DMS 273 (cell line): ENCODE measurements at regions not wholly inside any gene's neighbourhood (a gene's known extent, or its start where the extent isn't known, plus 50 kb on each side); places are given as distances from the start of the nearest gene placed in this dataset.
"Not testable (repeated sequence)": the region's sequence is repeated elsewhere in the genome, so short reads cannot be mapped to it uniquely, and the experiment has no call there.

ENCODE experiments used
- DNase-seq: peaks from one replicate; lab custom pipeline; 2025; ENCODE audit not compliant: unreplicated experiment; lab: John Stamatoyannopoulos, UW

DNA sequence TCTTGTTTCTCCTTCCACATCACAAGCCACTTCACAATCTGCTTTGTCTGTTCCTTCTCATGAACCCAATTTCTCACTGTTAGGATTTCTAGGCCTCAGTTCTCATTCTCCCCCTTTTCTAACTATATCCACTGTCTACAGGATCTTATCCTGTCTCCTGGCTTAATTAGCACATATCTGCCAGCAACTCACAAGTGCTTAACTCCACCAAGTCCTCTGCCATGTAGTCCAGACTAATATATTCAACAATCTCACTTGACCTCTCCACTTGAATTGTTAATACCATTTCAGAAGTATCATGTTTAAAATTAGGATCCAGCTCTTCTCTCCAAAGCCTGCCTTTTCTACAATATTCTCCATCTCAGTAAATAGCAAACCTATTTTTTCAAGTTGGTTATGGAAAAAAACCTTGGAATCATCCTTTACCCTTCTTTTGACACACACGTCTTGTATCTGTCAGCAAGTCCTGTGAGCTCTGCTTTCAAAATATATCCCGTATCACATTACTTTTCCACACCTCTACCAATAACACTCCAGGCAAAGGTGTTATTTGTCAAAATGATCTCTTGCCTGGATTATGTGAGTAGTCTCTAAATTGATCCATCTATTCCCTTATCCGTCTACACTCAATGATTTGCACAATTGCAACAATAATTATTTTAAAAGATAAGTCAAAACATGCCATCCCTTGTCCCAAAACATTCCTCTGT is 127.2 kb upstream of the SLIT2 start:
- DNase-seq, result no peak

DNA sequence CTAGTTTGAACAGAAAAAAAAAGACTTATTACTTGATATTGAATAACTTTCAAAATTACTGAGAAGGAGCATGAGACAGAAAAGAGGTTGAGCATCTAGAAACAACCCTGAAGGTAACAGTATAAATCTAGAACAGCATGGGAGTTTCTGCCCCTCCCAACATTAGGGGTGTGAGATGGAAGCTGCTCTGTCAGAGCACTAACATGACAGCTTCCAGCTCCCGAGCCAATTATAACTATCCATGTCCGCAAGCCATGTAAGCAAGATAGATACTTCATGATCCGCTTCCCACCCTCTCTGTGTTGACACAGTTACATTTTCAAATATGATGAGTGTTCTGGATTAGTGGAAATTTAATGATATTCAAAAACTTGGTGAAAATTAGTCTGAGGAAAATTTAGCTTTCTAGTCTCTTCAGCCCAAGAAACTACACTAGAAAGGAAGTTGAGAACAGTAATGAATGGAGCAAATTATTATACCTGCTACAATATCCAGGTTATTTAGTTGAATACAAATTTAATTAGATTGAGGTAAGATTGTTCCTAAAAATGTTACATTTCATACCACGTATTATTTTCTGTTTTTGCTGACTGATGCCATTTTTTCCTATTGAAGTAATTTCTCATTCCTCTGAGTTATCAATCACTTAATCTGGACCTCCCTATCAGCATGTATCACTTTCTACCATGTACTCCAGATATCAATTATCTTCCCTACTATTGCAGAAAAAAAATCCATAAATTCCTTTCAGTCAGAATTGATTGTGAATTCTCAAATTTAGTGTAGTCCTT is 129.3 kb upstream of the SLIT2 start:
- no peak for DNase-seq

DNA sequence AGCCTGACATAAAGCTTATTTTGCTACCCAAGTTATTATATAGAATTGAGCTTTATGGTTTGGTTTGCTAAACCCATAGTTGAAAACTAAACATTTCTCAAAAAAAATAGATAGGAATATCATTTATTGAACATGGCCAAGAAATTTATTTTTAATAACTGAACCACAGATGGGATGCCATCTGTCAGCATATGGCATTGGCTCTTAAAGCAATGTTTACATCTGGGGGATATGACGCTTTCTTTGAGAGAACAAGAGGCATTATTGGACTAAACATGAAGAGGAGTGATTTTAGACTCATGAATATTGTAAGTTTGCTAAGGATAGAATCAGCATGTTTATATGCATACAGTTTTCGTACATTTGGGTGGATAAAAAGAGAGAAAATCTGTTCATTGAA is 132.6 kb upstream of the SLIT2 start:
- DNase-seq, result no peak

DNA sequence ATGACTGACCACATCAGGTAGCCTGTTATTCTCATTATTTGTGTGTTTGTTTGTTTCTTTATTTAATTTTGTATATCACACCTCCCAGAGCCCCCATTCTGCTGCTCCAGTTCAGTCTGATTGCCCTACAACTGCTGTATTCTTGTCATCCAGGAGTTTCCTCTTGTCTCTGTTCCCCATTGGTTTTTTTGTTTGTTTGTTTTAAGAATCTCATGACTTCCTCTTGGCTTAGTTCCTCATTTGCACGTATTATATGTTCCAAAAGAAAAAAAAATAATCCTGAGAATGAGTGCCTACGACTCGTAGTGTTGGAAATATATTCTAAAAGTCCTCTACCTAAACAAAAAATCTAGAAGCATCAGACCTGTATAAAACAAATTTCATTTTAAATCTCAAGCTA is 142.3 kb upstream of the SLIT2 start:
- no peak for DNase-seq

DNA sequence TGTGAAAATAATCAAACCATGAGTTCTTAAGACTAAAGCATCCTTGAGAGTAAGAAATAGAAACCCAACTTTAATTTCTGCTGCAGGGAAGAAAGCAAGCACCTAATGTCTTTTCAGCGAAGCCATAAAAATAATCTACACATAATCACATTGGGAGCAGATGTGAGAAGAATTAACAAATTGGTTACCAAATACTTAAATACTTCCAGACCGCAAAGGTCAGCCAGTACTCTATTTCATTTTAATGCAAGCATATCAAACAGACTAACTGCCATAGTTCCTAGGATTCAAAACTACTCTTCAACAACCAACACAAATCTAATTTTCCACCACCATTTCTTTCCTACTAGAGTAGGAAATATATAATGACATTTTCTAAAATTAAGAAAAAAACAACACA is 144.8 kb upstream of the SLIT2 start:
- no peak for DNase-seq

DNA sequence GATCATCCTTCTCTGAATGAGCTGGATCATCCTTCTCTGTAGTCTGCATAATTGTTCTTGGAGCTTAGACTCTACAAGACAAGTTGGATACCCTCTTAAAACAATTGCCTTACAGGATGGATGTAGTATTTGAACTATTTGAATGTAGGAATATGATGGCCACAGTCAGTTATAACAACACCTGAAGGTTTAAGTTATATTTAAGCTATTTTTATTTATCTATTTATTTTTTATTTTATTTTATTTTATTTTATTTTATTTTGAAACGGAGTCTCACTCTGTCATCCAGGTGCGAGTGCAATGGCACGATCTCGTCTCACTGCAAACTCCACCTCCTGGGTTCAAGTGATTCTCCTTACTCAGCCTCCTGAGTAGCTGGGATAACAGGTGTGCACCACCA is 149.9 kb upstream of the SLIT2 start:
- no peak for DNase-seq

DNA sequence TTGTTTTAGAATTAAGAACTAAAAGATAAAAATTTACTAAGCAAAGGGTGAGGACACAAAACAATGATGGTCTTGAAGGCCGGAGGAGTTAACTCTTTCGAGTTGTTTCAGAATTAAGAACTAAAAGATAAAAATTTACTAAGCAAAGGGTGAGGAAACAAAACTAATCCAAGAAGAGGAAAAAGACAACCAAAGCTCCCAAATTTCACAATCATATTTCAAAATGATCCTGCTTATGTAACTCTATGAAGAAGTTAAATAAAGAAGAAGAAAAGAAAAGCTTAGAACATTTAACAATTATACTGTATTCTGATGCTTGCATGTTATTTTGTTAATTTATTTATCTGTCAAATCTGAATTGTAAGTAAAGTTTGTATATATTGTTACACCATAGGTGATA is 154.8 kb upstream of the SLIT2 start:
- no peak for DNase-seq

DNA sequence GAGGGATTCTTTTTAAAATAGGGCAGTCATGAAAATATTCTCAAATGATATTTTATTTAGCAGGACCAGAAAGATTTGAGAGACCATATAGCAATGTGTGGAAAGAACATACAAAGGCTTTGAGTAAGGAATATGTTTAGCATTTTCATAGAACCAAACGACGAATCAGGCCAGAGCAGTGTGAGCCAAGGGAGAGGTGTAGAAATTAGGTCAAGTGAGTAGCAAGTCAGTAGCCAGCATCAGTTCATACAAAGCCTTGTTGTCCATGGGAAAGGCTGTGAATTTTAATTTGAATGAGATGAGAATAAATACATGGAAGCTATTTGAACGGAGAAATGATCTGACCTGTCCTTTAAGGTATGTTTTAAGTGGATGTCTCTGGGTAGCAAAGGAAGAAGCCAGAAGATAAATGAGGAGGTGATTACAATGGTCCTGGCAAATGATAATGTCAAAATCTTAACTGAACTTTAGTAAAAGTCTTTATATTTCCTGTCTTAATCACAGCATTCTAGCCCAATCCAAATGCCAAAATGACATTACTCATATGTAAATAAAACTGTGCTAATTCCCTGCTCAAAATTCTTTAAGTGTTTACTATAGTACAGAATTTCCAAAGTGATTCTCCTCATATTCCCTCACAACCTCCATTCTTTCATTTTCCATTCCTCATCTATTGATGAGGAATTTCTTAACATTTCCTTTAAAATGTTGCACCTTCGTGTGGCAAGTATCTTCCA is 155.7 kb upstream of the SLIT2 start:
- no peak for DNase-seq

DNA sequence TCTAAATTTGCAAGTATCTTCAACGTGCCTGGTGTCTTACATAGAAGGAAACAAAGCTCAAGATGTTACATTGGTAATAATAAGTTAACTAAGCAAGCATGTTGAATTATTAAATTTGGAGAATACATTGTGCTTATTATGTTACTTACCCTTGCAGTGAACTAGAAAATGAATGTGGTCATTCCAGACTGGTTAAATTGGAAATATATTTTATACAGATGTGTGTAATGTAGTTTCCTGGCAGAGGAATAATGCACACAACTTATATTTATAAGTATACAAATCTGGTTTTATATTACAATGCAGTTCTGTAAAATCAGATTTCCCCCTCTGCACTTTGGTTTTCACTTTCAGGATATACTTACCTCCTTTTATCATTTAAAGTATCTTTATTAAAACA is 159.9 kb upstream of the SLIT2 start:
- no peak for DNase-seq

DNA sequence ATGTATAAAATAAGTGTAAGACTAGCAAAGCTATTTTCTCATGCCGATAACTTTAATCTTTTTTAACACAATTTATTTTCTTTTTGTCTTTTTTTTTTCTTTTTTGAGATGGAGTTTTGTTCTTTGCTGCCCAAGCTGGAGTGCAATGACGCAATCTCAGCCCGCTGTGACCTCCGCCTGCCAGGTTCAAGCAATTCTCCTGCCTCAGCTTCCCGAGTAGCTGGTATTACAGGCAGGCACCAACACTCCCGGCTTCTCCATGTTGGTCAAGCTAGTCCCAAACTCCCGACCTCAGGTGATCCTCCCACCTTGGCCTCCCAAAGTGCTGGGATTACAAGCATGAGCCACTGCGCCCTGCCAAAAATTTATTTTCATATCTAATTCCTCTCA is 164.2 kb upstream of the SLIT2 start:
- no peak for DNase-seq

DNA sequence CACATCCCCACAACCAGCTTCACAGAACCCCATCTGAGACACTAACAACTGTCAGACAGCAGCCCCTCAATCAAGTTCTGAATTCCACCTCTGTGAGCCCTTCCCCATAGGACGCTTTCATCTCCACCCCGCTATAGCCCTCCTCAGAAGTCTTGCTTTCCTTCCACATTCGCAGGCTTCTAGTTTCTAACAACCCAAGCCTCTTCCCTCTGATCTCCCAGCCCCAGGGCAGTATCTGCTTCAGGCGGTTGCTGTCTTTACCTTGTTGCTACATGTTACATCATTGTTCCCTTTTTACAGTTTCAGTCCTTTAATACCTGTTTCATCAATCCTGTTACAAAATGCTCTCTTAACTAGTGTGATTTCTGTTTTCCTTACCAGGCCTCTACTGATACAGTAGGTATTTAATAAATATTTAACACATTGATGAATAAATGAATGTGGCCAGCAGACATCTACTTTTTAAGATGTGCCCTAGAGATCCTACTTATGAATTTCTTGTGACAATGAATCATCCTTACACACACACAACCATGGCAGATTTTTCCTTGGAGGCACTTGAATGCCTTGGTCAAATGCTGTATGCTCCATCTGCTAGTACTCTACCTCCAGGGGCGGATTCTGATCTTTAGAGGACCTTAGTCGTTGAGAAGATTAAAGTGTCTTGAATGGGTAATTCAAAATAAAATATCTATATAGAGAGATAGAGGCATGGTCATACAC is 164.7 kb upstream of the SLIT2 start:
- DNase-seq, result no peak

DNA sequence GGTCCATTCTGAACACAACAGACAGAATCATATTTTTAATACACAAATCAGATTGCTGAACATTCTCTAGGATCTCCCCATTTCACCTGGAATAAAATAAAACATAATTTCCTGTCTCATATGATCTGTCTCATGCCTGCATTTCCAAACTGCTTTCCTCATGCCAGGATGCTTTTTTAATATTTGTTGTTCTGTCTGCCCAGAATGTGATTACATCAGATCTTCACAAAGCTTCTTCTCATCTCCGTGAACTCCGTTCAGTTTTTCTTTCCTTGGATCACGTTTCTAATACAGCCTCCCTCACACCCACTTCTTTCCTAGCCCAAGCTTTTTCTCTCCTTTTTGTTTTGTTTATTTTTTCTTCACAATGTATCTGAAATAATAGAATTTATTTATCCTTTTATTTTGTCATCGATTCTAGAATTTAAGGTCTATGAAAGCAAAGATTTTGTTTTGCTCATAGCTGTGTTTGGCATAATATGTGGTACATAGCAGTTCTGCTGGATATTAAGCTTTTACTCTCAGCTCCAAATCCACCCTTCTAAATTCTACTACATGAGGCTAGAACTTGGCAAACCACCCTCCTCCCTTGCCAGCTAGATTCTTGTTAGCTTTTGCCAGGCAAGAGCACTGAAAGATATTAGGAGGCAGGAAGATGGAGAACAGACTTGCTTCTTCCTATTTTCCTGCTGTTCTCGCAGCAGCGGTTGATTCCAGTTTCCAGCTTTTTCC is 165.5 kb upstream of the SLIT2 start:
- no peak for DNase-seq

DNA sequence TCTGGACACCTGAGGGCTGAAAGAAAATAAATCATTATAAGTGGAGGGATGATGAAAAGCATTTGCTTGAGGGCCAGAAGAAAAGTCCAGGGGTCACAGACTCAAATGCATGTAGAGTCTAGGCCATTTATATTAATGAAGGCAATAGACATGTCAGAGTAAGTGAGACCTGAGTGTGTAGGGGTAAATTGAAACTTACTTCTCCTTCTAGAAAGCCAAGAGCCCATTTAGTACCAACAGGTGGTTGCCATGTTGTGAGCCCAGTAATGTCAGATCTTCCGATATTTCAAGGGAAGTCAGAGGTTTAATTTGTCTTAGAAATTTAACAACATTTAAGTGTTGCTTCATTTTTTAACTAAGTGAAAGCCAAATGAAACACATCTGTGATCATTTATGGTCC is 166.1 kb upstream of the SLIT2 start:
- DNase-seq, result no peak

DNA sequence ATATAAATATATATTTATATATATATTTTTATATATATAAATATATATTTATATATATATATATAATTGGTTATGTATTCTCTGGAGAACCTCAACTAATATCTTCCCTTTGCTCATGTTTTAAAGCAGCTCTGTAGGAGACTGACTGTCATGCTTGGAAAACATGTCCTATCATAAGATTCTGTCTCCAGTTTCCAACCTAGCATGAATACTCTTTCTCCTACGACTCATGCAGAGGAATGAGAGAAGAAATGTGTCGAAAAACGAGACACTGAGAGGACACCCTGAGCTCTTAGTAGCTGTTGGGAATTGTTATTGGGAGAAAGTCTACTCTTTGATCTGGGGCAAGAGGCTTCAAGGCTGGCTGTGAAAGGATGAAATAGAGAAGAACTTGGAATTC is 166.5 kb upstream of the SLIT2 start:
- no peak for DNase-seq

DNA sequence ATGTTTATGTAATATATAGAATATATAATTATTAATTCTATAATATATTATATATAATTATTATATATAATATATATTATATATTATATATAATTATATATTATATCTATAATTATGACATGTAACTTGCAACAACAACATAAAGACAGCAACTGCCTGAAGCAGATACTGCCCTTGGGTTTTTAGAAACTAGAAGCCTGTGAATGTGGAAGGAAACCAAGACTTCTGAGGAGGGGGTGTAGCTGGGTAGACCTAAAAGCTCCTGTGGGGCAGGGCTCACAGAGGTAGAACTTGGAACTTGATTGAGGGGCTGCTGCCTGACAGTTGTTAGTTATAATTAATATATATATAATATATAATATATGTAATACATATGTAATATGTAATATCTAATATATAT is 167.2 kb upstream of the SLIT2 start:
- no peak for DNase-seq

DNA sequence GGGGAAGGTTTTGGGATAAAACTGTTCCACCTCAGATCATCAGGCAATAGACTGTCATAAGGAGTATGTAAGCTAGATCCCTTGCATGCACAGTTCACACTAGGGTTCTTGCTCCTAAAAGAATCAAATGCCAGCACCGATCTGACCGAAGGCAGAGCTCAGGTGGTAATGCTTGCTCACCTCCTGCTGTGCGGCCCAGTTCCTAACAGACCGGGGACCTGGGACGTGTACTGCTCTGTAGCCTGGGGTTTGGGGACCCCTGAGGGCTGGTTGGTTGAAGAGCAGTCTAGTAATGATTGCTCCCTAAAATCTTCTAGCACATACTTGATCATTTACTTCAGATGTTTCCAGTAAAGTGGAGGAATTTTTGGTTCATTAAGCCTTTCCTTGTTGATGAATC is 173.1 kb upstream of the SLIT2 start:
- no peak for DNase-seq

DNA sequence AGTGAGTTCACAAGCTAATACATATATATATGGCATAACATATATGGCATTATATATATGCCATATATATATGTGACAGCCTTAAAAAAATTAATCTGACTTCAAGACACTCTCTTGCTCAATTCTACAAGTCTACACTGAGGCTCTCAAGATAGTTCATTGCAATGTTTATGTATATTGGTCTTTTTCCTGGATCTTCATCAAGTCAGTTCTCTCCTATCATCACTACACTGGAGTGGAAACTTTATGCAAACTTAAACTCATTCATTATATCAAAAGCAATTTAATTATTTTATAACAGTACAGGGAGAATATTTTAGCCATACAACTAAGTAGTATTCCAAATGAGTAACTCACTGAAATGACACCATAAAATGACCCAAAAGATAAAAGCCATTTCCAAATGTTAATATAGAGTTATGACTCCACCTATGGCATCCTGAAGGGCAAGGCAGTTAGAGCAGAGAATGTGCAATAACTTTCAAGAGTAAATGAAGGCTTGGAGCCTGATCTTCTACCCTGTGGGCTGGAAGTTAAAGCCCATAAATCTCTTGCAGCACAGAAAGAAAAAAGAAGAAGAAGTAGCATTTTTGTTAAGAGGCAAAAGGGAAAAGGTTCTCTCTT is 176.3 kb upstream of the SLIT2 start:
- no peak for DNase-seq

DNA sequence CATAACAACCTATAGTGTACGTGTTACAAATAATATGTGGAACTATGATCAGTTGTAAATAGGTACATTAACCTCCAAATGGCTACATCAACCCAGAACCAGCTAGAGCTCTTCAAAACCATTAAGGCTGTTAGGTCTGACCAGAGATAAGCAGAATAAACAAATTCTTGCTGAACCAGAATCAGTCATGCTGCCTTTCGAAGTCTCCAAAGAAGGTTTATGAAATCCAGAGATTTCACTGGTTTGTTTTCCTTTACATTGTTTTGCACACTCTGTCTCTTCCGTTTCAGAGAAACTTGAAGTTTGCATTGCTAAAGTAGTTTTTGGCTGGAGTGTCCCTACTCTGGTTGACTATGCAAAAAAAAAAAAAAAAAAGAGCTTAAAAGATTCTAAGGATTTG is 177.3 kb upstream of the SLIT2 start:
- no peak for DNase-seq

DNA sequence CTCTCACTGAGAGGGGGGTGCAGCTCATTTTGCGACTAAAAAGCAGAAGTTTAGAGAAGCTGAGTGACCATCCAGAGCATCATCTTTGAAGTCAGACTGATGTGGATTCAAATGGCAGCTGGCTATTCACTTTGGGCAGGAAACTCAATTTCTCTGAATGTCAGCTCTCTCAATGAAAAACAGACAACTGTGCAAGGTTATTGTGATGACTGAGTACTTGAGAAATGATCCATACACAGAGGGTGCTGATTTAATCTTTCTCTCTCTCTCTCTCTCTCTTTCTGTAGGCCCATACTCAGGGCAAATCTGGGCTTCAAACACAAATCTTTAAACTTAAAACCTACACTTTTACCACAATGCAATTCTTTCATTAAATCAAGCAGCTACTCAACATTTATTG is 185.8 kb upstream of the SLIT2 start:
- no peak for DNase-seq

DNA sequence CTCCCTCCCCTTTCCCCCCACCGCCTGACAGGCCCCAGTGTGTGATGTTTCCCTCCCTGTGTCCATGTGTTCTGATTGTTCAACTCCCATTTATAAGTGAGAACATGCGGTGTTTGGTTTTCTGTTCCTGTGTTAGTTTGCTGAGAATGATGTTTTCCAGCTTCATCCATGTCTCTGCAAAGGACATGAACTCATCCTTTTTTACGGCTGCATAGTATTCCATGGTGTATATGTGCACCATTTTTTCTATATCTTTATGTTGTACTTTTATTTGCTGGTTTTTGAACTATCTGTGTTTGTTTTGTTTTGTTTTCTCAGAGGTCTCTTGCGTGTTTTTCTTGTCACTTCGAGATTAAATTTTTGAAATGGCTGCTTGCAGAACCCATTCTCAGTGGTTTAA is 188.8 kb upstream of the SLIT2 start:
- not testable (repeated sequence) for DNase-seq
